H1 (cell line): ENCODE measurements at regions not wholly inside any gene's neighbourhood (a gene's known extent, or its start where the extent isn't known, plus 50 kb on each side); places are given as distances from the start of the nearest gene placed in this dataset.

ENCODE experiments used
- FOSL1 ChIP-seq: IDR thresholded peaks from 2 replicates; pipeline ENCODE4 v1.6.1; 2011; ENCODE audit warnings: mild to moderate bottlenecking, low read depth, low read length, moderate library complexity; ENCODE audit not compliant: insufficient read depth
- MAFK ChIP-seq: IDR thresholded peaks from 2 replicates; pipeline ENCODE4 v1.6.1; 2012; ENCODE audit warnings: low read depth, mild to moderate bottlenecking, improper control_type of control experiment, low read length
- POU5F1 ChIP-seq: IDR thresholded peaks from 2 replicates; pipeline ENCODE4 v1.6.1; 2011; ENCODE audit warnings: low read depth, mild to moderate bottlenecking, low read length, moderate library complexity
- ZNF274 ChIP-seq: IDR thresholded peaks from 2 replicates; pipeline ENCODE4 v1.7.0; 2012; ENCODE audit warnings: low read length, borderline replicate concordance; ENCODE audit errors: extremely low read depth
- TF ChIP-seq, protein P1 (sequence below): IDR thresholded peaks from 2 replicates; pipeline ENCODE4 v1.6.1; 2012; ENCODE audit warnings: inconsistent platforms

DNA sequence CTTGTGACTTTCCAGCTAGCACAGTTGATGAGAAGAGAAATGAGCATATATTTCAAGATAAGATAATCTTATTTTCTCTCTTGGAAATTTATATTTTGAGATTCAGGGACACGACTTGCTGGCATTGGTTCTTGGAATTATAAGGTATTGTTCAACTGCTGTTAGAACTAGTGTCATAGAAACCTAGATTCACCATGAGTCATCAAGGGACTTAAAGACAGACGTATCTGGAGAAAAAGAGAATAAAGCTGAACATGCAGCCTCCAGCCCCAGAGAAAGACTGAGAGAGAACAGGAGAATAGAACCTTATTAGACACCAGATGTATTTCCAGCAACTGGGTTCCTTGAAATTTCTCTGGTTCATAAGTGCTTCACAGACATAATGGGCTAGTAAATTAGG, 194.4 kb upstream of the PPFIA2 start (continued):
- TF ChIP-seq ZNF274: no peak
- TF ChIP-seq, protein P1, sequence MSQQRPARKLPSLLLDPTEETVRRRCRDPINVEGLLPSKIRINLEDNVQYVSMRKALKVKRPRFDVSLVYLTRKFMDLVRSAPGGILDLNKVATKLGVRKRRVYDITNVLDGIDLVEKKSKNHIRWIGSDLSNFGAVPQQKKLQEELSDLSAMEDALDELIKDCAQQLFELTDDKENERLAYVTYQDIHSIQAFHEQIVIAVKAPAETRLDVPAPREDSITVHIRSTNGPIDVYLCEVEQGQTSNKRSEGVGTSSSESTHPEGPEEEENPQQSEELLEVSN: no peak
- no peak for TF ChIP-seq FOSL1
- no peak for TF ChIP-seq MAFK
- no peak for TF ChIP-seq POU5F1
- TF ChIP-seq, all 59 proteins: peak for 0
